ENCODE measurements at regions not wholly inside any gene's neighbourhood (a gene's known extent, or its start where the extent isn't known, plus 50 kb on each side); places are given as distances from the start of the nearest gene placed in this dataset.

DNA sequence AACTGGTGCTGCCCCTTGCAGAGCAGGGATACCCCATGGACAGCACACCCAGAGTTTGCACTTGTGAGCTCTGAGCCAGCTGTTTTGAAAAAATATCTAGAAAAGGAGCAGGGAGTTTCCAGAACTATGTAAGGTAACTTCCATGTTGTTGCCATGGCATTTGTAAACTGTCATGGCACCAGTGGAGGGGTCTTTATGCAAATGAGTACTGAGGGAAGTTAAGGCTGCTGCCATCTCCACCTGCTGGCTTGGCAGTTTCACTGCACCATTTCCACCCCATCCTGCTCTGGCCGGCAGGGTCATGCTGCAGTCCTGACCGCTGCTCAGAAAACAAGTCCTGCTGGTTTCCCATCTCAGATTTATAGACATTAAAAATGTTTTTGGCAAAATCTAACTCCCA lies 52.3 kb upstream of the SNTG2 start:
- DNase-seq (ENCODE audit: low read depth in 2 of 2), result peak in 1 of 2 donors; percentile 31

DNA sequence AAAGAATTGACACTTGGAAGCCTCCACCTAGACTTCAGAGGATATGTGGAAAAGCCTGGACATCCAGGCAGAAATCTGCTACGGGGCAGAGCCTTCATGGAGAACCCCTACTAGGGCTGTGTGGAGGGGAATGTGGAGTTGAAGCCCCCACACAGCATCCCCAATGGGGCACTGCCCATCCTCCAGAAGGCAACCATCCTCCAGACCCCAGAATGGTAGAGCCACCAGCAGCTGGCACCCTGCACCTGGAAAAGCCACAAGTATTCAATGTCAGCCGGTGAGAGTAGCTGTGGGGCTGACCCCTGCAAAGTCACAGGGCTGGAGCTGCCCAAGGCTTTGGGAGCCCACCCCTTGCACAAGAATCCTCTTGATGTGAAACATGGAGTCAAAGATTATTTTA lies 53.6 kb upstream of the SNTG2 start:
- no peak for DNase-seq (ENCODE audit: low read depth in 2 of 2)

- no peak for DNase-seq (ENCODE audit: low read depth in 2 of 2)
Observed at GRCh38 chr2:893311-893710, 57.3 kb upstream of the SNTG2 start.

- no peak for DNase-seq (ENCODE audit: low read depth in 2 of 2)
Observed at GRCh38 chr2:892892-893291, 57.8 kb upstream of the SNTG2 start.

- DNase-seq (ENCODE audit: low read depth in 2 of 2), result no peak
Observed at GRCh38 chr2:892401-892800, 58.2 kb upstream of the SNTG2 start.

GRCh38 chr2:891734-892133 lies 58.9 kb upstream of the SNTG2 start:
- DNase-seq (ENCODE audit: low read depth in 2 of 2), result no peak

DNA sequence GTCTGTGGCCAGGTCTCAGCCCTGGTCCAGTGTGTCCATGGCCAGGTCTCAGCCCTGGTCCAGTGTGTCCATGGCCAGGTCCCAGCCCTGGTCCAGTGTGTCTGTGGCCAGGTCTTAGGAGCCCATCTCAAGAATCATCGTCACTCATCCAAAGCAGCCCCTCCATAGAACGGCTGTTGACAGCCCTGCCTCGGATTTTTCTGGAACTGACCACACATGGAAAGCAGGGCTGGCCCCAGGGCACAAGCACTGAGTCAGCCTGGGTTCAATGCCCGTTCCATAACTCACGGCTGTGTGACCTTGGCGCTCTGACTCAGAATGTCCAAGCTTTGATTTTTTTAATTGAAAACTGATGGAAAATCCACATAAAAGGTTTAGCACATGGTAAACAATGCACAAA lies 59.9 kb upstream of the SNTG2 start:
- DNase-seq (ENCODE audit: low read depth in 2 of 2), result no peak

- DNase-seq (ENCODE audit: low read depth in 2 of 2), result no peak
Observed at GRCh38 chr2:890214-890613, 60.4 kb upstream of the SNTG2 start.

- DNase-seq (ENCODE audit: low read depth in 2 of 2), result no peak
Observed at GRCh38 chr2:888906-889566, 61.6 kb upstream of the SNTG2 start.

- DNase-seq (ENCODE audit: low read depth in 2 of 2), result no peak
Observed at GRCh38 chr2:888211-888801, 62.3 kb upstream of the SNTG2 start.

- no peak for DNase-seq (ENCODE audit: low read depth in 2 of 2)
Observed at GRCh38 chr2:887639-888038, 63.0 kb upstream of the SNTG2 start.

DNA sequence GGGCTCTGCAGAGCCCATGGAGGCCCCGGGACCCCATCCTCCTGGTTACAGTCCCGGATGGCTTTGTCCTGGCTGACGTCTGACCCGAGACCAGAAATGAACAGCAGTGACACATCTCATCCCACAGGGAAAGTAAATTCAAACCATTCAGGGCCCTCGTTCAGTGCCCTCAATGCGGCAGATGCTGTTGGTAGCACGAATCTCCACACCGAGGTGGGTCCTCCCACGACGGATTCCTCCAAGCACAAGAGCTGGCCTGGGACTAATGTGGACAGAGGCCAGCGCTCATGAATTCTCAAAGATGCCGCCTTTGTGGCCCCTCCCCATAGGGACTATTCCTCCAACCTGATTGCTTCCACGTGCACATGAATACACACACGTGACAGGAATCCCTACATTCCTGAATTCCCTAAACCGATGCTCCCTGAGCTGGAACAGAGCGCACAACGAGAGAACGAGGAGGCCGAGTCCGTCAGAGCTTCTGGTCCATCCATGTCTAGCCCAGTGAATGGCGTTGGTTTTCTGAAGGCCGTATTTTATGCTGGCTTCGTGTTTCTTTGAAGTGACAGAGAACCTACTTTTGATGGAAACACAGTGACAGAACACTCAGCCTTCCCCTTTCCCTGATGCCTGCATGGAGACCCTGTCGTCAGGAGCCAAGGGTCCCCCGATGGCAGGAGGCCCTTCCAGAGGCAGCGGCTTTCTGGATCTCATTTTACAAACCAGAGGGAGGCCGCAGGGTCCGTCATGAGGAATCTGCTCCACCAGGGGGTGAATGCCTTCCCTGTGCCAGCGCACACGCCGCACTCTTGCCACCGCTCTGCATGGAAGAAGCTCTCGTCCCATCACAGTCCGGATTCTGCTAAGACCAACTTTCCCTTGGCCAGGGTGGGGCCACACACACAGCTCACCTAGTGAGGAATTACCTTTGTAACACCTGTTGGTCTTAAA lies 64.3 kb upstream of the SNTG2 start:
- DNase-seq (ENCODE audit: low read depth in 2 of 2), result no peak

DNA sequence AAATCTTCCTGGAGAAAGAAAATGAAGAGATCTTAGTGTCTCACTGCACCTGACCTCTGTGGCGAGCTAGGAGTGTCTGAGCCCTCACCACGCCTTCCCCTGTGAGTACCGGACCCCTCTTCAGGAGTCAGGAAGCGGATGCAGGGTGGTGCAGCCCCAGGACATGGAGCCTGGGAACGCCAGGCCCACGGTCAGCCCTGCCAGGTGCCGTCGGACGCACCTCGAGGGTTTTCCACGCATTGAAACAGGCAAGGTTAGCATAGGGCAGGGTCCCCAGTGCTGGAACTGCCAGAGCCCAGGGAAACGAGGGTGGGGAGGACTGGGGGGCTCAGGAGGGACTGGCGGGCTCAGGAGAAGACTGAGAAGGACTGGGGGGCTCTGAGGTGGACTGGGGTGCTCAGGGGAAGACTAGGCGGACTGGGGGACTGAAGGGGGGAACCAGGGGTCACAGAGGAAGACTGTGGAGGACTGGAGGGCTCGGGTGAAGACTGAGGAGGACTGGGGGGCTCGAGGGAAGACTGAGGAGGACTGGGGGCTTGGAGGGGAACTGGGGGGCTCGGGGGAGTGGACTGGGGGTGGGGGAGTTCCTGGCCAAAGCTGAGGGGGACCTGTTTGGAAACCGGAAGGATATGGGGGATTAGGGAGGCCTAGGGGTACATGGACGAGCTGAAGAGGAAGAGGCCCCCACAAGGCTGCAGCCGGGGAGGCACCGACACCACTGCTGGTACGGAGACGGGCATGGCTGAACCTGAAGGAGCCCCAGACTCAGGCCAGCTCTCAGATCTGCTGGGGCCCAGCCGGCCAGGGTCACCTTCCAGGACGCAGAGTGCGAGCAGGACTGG lies 65.2 kb upstream of the SNTG2 start:
- no peak for DNase-seq (ENCODE audit: low read depth in 2 of 2)

GRCh38 chr2:883803-884748 lies 66.6 kb upstream of the SNTG2 start:
- no peak for DNase-seq (ENCODE audit: low read depth in 2 of 2)

- no peak for DNase-seq (ENCODE audit: low read depth in 2 of 2)
Observed at GRCh38 chr2:883260-883802, 67.3 kb upstream of the SNTG2 start.

- DNase-seq (ENCODE audit: low read depth in 2 of 2), result no peak
Observed at GRCh38 chr2:881204-881918, 69.3 kb upstream of the SNTG2 start.

GRCh38 chr2:880201-880970 lies 70.3 kb upstream of the SNTG2 start:
- DNase-seq (ENCODE audit: low read depth in 2 of 2), result no peak

GRCh38 chr2:879540-879939 lies 71.1 kb upstream of the SNTG2 start:
- DNase-seq (ENCODE audit: low read depth in 2 of 2), result no peak
